Kidney (tissue), 13 donors: ENCODE measurements at regions not wholly inside any gene's neighbourhood (a gene's known extent, or its start where the extent isn't known, plus 50 kb on each side); places are given as distances from the start of the nearest gene placed in this dataset.

Source experiments
- DNase-seq, 5 donors: peaks; one replicate each; pipeline ENCODE4 v3.0.0-alpha.2; 2013 to 2020
- FAIRE-seq: peaks from 2 replicates; lab custom pipeline; 2012; peaks lifted over from hg19 to GRCh38; lab: Jason Lieb, UNC
- H3K27ac ChIP-seq, 2 donors: one replicate each; pipeline ENCODE4 v1.7.0; 2013; ENCODE audit warnings: low read depth in 2 of 2, low read length in 2 of 2, inconsistent platforms in 1 of 2
- H3K27me3 ChIP-seq: one replicate; pipeline ENCODE4 v1.7.1; 2013; ENCODE audit warnings: low read length, inconsistent platforms; ENCODE audit not compliant: control insufficient read depth, insufficient read depth
- H3K36me3 ChIP-seq, 3 donors: one replicate each; pipeline versions ENCODE4 v1.7.0 to v1.7.1; 2013; ENCODE audit warnings: low read length in 3 of 3, control low read depth in 1 of 3, inconsistent platforms in 1 of 3; ENCODE audit not compliant: insufficient read depth in 3 of 3, control insufficient read depth in 2 of 3
- H3K4me1 ChIP-seq, 3 donors: one replicate each; pipeline versions ENCODE4 v1.7.0 to v1.7.1; 2013; ENCODE audit warnings: low read length in 3 of 3, inconsistent platforms in 1 of 3, low read depth in 1 of 3; ENCODE audit not compliant: control insufficient read depth in 2 of 3, insufficient read depth in 2 of 3
- H3K4me3 ChIP-seq, 3 donors: one replicate each; pipeline versions ENCODE4 v1.7.0 to v1.8.1; 2013; ENCODE audit warnings: low read length in 3 of 3, control low read depth in 1 of 3, inconsistent platforms in 1 of 3
- H3K9ac ChIP-seq, 3 donors: one replicate each; pipeline versions ENCODE4 v1.7.0 to v1.7.1; 2013; ENCODE audit warnings: low read length in 3 of 3, control low read depth in 1 of 3, inconsistent platforms in 1 of 3
- H3K9me3 ChIP-seq, 3 donors: one replicate each; pipeline versions ENCODE4 v1.7.0 to v1.7.1; 2013; ENCODE audit warnings: low read length in 3 of 3, control low read depth in 1 of 3, inconsistent platforms in 1 of 3; ENCODE audit not compliant: control insufficient read depth in 2 of 3, insufficient read depth in 1 of 3
- CTCF ChIP-seq: IDR thresholded peaks from 3 replicates; pipeline ENCODE4 v1.5.1; 2012; ENCODE audit warnings: mild to moderate bottlenecking, moderate library complexity, borderline replicate concordance; ENCODE audit not compliant: insufficient read depth; ENCODE audit errors: extremely low read depth
- intact Hi-C: fragments of 100-400 bp; cut with DNase I; formaldehyde crosslinking; loops from one replicate; pipeline ENCODE4 v1.11.1; 2022
- donor health status: control.
- donor health status: control.
- donor health status: control.
- donor health status: control.
- donor health status: control.
- donor health status: DM: yes; HTN: yes; CAD: no.
- donor health status: Normal renal cell carcinoma (clear cell type).

GRCh38 chr11:112836256-112836602, 125.0 kb upstream of the NCAM1 start:
- H3K9ac ChIP-seq, result no peak overlapping the region
- no peaks in the 10 kb centered on the region for H3K27me3 ChIP-seq
- H3K4me3 ChIP-seq, result no peak overlapping the region
- H3K27ac ChIP-seq, result no peak overlapping the region
- H3K9me3 ChIP-seq, result no peaks in the 10 kb centered on the region
- DNase-seq (peak in 2 of 5 donors; percentile 23 to 60), FAIRE-seq (no peak)
- no peaks in the 10 kb centered on the region for H3K4me1 ChIP-seq
- TF ChIP-seq CTCF, result no peak
- no peaks in the 10 kb centered on the region for H3K36me3 ChIP-seq
- intact Hi-C loops, result no loop called here

- no peak overlapping the region for H3K4me3 ChIP-seq
- DNase-seq (peak in 1 of 5 donors; percentile 53), FAIRE-seq (no peak)
- H3K27ac ChIP-seq, result no peak overlapping the region
- no peaks in the 10 kb centered on the region for H3K36me3 ChIP-seq
- H3K9ac ChIP-seq, result no peak overlapping the region
- no peaks in the 10 kb centered on the region for H3K9me3 ChIP-seq
- no peaks in the 10 kb centered on the region for H3K27me3 ChIP-seq
- intact Hi-C loops, result no loop called here
- H3K4me1 ChIP-seq, result no peaks in the 10 kb centered on the region
- TF ChIP-seq CTCF, result no peak
Observed at GRCh38 chr11:112837162-112837826, 123.9 kb upstream of the NCAM1 start.

GRCh38 chr11:112839051-112839450, 122.2 kb upstream of the NCAM1 start:
- FAIRE-seq (no peak), DNase-seq (no peak)
- Histone ChIP-seq H3K36me3 (no peaks in the 10 kb centered on the region), H3K4me3 (no peak overlapping the region), H3K9me3 (no peaks in the 10 kb centered on the region), H3K9ac (no peak overlapping the region), H3K4me1 (no peaks in the 10 kb centered on the region), H3K27me3 (no peaks in the 10 kb centered on the region), H3K27ac (no peak overlapping the region)
- intact Hi-C loops, result no loop called here
- TF ChIP-seq CTCF, result no peak

GRCh38 chr11:112841729-112842128, 119.5 kb upstream of the NCAM1 start:
- Histone ChIP-seq H3K4me3 (no peak overlapping the region), H3K9ac (no peak overlapping the region), H3K4me1 (no peaks in the 10 kb centered on the region), H3K27ac (no peak overlapping the region), H3K36me3 (no peaks in the 10 kb centered on the region), H3K27me3 (no peaks in the 10 kb centered on the region), H3K9me3 (no peaks in the 10 kb centered on the region)
- TF ChIP-seq CTCF, result no peak
- DNase-seq (peak in 4 of 5 donors; percentile 51 to 67 (median 60)), FAIRE-seq (no peak)
- intact Hi-C loops, result no loop called here
